ENCODE measurements at regions not wholly inside any gene's neighbourhood (a gene's known extent, or its start where the extent isn't known, plus 50 kb on each side); places are given as distances from the start of the nearest gene placed in this dataset.
"Not testable (repeated sequence)": the region's sequence is repeated elsewhere in the genome, so short reads cannot be mapped to it uniquely, and the experiment has no call there.

DNA sequence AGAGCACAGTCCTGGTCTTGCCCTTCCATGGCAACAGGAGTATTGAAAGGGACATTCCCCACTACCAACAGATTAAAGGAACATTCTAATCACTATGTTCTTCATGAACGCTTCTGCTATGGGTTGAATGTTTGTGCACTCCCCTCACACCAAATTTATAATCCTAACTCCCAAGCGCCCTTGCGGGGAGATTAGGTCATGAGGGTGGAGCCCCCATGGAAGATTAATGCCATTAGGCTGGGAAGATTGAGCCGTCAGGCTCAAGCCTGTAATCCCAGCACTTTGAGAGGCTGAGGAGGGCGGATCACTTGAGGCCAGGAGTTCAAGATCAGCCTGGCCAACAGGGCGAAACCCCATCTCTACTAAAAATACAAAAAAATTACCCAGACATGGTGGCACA, 538.8 kb upstream of the CADM1 start:
- not testable (repeated sequence) for TF ChIP-seq CTCF (conservative IDR thresholded peaks at IDR 0.05; ENCODE audit: low read depth in 2 of 2); POLR2AphosphoS5 (IDR thresholded peaks at IDR 0.05; ENCODE audit: low read depth); EZH2 (IDR thresholded peaks at IDR 0.05; ENCODE audit: low read depth, unreplicated experiment); EZH2phosphoT487 (IDR thresholded peaks at IDR 0.05; ENCODE audit: unreplicated experiment); ZNF114 (CRISPR knock-in tag; IDR thresholded peaks at IDR 0.05); CREB1 (CRISPR knock-in tag; IDR thresholded peaks at IDR 0.05; ENCODE audit: low read depth); JUNB (IDR thresholded peaks at IDR 0.05; ENCODE audit: unreplicated experiment); ZNF331 (CRISPR knock-in tag; IDR thresholded peaks at IDR 0.05; ENCODE audit: low read depth); STAT1 (IDR thresholded peaks at IDR 0.05; ENCODE audit: unreplicated experiment); ZNF462 (CRISPR knock-in tag; IDR thresholded peaks at IDR 0.05)
- TF ChIP-seq, protein P1, sequence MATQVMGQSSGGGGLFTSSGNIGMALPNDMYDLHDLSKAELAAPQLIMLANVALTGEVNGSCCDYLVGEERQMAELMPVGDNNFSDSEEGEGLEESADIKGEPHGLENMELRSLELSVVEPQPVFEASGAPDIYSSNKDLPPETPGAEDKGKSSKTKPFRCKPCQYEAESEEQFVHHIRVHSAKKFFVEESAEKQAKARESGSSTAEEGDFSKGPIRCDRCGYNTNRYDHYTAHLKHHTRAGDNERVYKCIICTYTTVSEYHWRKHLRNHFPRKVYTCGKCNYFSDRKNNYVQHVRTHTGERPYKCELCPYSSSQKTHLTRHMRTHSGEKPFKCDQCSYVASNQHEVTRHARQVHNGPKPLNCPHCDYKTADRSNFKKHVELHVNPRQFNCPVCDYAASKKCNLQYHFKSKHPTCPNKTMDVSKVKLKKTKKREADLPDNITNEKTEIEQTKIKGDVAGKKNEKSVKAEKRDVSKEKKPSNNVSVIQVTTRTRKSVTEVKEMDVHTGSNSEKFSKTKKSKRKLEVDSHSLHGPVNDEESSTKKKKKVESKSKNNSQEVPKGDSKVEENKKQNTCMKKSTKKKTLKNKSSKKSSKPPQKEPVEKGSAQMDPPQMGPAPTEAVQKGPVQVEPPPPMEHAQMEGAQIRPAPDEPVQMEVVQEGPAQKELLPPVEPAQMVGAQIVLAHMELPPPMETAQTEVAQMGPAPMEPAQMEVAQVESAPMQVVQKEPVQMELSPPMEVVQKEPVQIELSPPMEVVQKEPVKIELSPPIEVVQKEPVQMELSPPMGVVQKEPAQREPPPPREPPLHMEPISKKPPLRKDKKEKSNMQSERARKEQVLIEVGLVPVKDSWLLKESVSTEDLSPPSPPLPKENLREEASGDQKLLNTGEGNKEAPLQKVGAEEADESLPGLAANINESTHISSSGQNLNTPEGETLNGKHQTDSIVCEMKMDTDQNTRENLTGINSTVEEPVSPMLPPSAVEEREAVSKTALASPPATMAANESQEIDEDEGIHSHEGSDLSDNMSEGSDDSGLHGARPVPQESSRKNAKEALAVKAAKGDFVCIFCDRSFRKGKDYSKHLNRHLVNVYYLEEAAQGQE (IDR thresholded peaks at IDR 0.05; ENCODE audit: unreplicated experiment): not testable (repeated sequence)
- TF ChIP-seq, protein P2, sequence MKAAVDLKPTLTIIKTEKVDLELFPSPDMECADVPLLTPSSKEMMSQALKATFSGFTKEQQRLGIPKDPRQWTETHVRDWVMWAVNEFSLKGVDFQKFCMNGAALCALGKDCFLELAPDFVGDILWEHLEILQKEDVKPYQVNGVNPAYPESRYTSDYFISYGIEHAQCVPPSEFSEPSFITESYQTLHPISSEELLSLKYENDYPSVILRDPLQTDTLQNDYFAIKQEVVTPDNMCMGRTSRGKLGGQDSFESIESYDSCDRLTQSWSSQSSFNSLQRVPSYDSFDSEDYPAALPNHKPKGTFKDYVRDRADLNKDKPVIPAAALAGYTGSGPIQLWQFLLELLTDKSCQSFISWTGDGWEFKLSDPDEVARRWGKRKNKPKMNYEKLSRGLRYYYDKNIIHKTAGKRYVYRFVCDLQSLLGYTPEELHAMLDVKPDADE (IDR thresholded peaks at IDR 0.05): not testable (repeated sequence)
